ENCODE measurements at regions not wholly inside any gene's neighbourhood (a gene's known extent, or its start where the extent isn't known, plus 50 kb on each side); places are given as distances from the start of the nearest gene placed in this dataset.
"Not testable (repeated sequence)": the region's sequence is repeated elsewhere in the genome, so short reads cannot be mapped to it uniquely, and the experiment has no call there.

DNA sequence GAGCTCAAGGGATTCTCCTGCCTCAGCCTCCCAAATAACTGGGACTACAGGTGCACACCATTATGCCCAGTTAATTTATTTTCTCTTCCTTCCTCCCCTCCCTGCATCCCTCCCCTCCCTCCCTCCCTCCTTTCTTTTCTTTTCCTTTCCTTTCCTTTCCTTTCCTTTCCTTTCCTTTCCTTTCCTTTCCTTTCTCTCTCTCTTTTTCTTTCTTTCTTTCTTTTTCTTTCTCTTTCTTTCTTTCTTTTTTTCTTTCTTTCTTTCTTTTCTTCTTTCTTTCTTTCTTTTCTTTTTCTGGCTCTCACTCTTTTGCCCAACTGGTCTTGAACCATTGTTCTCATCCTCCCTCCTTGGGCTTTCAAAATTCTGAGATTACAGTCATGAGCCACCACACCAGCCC, 873.0 kb upstream of the KLHL1 start:
- TF ChIP-seq EZH2 (IDR thresholded peaks at IDR 0.05; ENCODE audit: low read length) = not testable (repeated sequence)
- TF ChIP-seq, protein P1, sequence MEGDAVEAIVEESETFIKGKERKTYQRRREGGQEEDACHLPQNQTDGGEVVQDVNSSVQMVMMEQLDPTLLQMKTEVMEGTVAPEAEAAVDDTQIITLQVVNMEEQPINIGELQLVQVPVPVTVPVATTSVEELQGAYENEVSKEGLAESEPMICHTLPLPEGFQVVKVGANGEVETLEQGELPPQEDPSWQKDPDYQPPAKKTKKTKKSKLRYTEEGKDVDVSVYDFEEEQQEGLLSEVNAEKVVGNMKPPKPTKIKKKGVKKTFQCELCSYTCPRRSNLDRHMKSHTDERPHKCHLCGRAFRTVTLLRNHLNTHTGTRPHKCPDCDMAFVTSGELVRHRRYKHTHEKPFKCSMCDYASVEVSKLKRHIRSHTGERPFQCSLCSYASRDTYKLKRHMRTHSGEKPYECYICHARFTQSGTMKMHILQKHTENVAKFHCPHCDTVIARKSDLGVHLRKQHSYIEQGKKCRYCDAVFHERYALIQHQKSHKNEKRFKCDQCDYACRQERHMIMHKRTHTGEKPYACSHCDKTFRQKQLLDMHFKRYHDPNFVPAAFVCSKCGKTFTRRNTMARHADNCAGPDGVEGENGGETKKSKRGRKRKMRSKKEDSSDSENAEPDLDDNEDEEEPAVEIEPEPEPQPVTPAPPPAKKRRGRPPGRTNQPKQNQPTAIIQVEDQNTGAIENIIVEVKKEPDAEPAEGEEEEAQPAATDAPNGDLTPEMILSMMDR (optimal IDR thresholded peaks at IDR 0.05 in 1 of 3, IDR thresholded peaks at IDR 0.05 in 1 of 3, conservative IDR thresholded peaks at IDR 0.05 in 1 of 3; ENCODE audit: extremely low read depth in 1 of 3, insufficient read depth in 2 of 3, low read length in 3 of 3) = not testable (repeated sequence)
